Lower leg skin (tissue), 4 donors: ENCODE measurements at regions not wholly inside any gene's neighbourhood (a gene's known extent, or its start where the extent isn't known, plus 50 kb on each side); places are given as distances from the start of the nearest gene placed in this dataset.

Experiments
- DNase-seq, 2 donors: peaks; one replicate each; pipeline ENCODE4 v3.0.0-alpha.2; 2019; ENCODE audit warnings: low spot score in 2 of 2
- H3K4me3 ChIP-seq: fragments of 200-600 bp; sonication (generic); 2 replicates; pipeline ENCODE4 v1.5.1; 2017; ENCODE audit warnings: mild to moderate bottlenecking, low read depth; ENCODE audit not compliant: poor library complexity, severe bottlenecking
- POLR2A ChIP-seq, 2 donors: fragments of 450-650 bp; IDR thresholded peaks; one replicate each; pipeline ENCODE4 v1.6.1; 2016 to 2017; ENCODE audit warnings: antibody characterized with exemption in 2 of 2, mild to moderate bottlenecking in 1 of 2, moderate library complexity in 1 of 2
- WGBS, 2 donors: methylation state at CpG; one replicate each; pipeline ENCODE4 v1.1.5; 2018; 5-methylcytosine and 5-hydroxymethylcytosine counted together
- intact Hi-C: fragments of 100-400 bp; cut with DNase I; formaldehyde crosslinking; loops from one replicate; pipeline ENCODE4 v1.15.0; 2023; ENCODE audit warnings: low total_unique reads
- TF ChIP-seq, protein P1 (sequence below), 3 donors: fragments of 450-650 bp; IDR thresholded peaks; one replicate each; pipeline ENCODE4 v1.5.1; 2016; ENCODE audit warnings: antibody characterized with exemption in 3 of 3, mild to moderate bottlenecking in 3 of 3, moderate library complexity in 2 of 3

DNA sequence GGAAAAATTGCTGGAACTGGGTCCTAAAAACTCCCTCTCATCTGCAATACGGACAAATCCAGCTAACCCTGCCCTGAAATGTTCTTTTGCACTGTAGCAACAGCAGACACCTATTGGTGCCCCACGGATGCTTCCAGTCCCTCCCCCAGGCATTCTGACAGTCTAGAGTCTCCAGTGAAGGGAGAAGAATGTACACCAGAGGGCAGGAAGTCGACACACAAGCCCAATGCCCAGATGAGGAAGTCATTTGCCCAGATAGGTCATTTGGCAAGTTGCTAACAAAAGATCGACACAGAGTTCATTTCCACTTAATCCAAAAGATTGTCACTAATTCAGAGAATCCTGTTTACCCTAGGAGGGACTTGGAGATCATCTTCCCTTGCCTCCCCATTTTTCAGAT lies 293.0 kb upstream of the PRDM1 start:
- intact Hi-C loops = no loop called here
- no peak for TF ChIP-seq POLR2A (IDR thresholded peaks at IDR 0.05)
- TF ChIP-seq, protein P1, sequence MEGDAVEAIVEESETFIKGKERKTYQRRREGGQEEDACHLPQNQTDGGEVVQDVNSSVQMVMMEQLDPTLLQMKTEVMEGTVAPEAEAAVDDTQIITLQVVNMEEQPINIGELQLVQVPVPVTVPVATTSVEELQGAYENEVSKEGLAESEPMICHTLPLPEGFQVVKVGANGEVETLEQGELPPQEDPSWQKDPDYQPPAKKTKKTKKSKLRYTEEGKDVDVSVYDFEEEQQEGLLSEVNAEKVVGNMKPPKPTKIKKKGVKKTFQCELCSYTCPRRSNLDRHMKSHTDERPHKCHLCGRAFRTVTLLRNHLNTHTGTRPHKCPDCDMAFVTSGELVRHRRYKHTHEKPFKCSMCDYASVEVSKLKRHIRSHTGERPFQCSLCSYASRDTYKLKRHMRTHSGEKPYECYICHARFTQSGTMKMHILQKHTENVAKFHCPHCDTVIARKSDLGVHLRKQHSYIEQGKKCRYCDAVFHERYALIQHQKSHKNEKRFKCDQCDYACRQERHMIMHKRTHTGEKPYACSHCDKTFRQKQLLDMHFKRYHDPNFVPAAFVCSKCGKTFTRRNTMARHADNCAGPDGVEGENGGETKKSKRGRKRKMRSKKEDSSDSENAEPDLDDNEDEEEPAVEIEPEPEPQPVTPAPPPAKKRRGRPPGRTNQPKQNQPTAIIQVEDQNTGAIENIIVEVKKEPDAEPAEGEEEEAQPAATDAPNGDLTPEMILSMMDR (IDR thresholded peaks at IDR 0.05) = no peak
- no peak for DNase-seq
- 52 to 56% methylated on average over 4 of the region's 4 CpGs for WGBS, 2 donors
- H3K4me3 ChIP-seq = no peak overlapping the region

DNA sequence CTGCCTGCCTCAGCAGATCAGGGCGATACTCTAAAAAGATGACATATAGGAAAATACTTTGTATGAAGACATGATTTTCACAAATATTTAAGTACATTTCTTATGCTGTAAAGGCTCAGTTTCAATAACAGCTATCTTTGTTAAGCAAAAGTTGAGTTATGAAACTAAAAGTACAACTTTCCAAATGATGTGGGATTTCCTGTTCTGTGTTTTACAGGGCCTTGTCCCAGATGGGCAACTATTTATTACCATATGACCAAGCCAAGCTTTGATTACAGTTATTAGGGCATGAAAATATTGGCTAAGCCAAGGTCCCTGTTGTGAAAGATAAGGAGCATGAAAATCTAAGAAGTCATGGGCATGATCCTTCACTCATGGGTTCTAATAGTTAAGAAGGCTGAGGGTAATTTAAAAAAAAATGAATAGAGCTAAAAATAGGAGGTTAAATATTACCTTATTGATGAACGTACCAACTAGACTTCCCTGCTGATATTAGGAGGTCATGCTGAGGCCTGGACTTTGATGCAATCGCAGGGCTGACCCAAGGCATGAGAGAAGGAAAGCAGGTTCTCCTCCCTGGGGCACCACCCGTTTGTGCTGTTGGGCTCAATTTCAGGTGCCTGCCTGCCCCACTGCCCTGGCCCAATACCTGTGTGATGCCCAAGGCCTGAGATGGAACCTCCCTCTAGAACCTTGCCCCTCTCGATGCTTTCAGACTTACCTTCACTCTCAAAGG lies 294.4 kb upstream of the PRDM1 start:
- WGBS, 2 donors = 68 to 85% methylated on average over 5 of the region's 5 CpGs
- DNase-seq = no peak
- intact Hi-C loops = no loop called here
- H3K4me3 ChIP-seq = no peak overlapping the region
- no peak for TF ChIP-seq POLR2A (IDR thresholded peaks at IDR 0.05)
- TF ChIP-seq, protein P1 (IDR thresholded peaks at IDR 0.05) = no peak

DNA sequence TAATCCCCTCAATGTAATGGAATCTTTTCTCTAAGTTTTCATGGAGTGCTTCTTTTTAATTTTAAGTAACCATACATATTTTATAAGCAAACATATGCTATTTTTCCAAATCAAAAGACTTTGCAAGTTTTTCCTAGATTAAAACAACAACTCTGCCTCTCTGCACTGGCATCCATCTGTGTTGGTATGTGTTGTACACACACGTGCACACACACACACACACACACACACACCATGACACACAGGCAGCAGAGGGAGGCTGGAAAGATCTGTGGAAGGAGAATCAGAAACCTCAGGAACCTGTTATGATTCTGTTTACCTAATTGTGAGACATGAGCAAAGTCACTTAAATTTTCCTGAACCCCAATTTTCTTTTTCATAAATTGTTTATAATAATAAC lies 295.0 kb upstream of the PRDM1 start:
- intact Hi-C loops = no loop called here
- WGBS, 2 donors = 62 to 72% methylated on average over 1 of the region's 1 CpG
- no peak for DNase-seq
- TF ChIP-seq, protein P1 (IDR thresholded peaks at IDR 0.05) = no peak
- TF ChIP-seq POLR2A (IDR thresholded peaks at IDR 0.05) = no peak
- no peak overlapping the region for H3K4me3 ChIP-seq

DNA sequence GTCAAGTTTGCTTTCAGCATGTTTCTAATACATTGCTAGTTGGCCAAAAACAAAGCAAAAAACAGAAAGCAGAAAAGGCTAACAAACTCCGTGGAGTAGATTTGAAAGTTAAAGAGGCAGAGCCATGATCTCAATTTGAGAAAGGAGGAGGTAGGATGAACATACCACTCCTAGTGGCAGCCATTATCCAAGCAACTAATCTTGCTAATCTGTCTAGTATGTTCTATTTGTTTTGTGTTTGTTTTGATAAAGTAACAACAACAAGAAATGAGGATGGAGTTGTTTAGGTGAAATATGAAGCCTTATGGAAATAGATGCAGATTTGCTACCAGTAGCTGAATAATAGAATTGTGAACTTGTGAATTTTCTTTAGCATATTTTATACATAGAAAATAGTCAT lies 295.5 kb upstream of the PRDM1 start:
- TF ChIP-seq, protein P1 (IDR thresholded peaks at IDR 0.05) = no peak
- no peak for TF ChIP-seq POLR2A (IDR thresholded peaks at IDR 0.05)
- DNase-seq = no peak
- WGBS, 2 donors = 38 to 52% methylated on average over 1 of the region's 1 CpG
- H3K4me3 ChIP-seq = no peak overlapping the region
- intact Hi-C loops = no loop called here

DNA sequence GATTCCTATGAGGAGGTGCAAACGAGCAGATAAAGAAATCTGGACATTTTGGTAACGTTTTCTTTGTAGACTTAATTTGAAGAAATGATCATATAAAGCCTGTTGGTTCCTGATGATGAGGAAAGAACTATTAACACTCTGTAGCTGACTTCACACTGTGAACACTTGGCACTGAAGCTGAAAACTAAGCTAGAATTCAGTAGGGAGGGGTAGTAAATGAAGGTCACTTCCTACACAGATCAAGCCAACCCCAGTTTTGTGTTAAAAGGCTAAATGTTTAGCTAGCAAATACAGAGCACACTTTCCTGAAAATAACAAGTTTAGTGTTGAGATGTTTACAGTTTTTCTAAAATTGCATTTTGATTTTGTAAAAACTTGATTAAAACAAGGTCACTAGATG lies 296.2 kb upstream of the PRDM1 start:
- intact Hi-C loops = no loop called here
- H3K4me3 ChIP-seq = no peak overlapping the region
- no peak for TF ChIP-seq POLR2A (IDR thresholded peaks at IDR 0.05)
- TF ChIP-seq, protein P1 (IDR thresholded peaks at IDR 0.05) = no peak
- DNase-seq = no peak
- WGBS, 2 donors = 54 to 67% methylated on average over 2 of the region's 2 CpGs

DNA sequence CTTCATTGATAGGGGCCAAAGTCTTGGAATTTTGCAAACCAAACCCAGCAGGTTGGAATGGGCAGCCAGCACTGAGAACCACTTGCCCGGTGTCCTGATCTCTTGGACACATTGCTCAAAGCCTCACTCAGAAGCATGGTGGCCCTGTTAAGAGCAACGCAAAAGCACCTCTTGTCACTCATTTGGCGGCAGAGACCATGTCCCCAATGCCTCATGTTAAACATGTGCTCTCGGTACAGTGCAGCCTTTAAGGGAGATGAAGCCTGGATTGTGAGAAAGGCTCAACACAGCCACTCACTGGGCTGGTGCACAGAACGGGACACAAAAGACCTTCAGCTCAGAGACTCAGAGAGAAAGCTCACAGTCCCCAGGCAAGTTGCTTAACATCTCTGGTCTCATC lies 298.4 kb upstream of the PRDM1 start:
- TF ChIP-seq, protein P1 (IDR thresholded peaks at IDR 0.05) = no peak
- TF ChIP-seq POLR2A (IDR thresholded peaks at IDR 0.05) = no peak
- no peak for DNase-seq
- intact Hi-C loops = no loop called here
- H3K4me3 ChIP-seq = no peak overlapping the region
- 88 to 95% methylated on average over 5 of the region's 5 CpGs for WGBS, 2 donors
